ENCODE measurements at regions not wholly inside any gene's neighbourhood (a gene's known extent, or its start where the extent isn't known, plus 50 kb on each side); places are given as distances from the start of the nearest gene placed in this dataset.

GRCh38 chr6:14865531-14866100, 380.3 kb upstream of the JARID2 start:
- TF ChIP-seq CTCF (IDR thresholded peaks at IDR 0.05; ENCODE audit: insufficient read depth, low read depth, low read length), result no peak
- no peak for TF ChIP-seq EZH2 (IDR thresholded peaks at IDR 0.05; ENCODE audit: insufficient read depth, low read length)
